H54 (cell line): ENCODE measurements at regions not wholly inside any gene's neighbourhood (a gene's known extent, or its start where the extent isn't known, plus 50 kb on each side); places are given as distances from the start of the nearest gene placed in this dataset.
A peak's percentile ranks its signal among the peaks of the same experiment; 100 is the strongest.

Source experiments
- DNase-seq: peaks from one replicate; pipeline ENCODE4 v3.0.0; 2011; ENCODE audit warnings: low spot score, mixed read lengths; ENCODE audit not compliant: insufficient read length
- FAIRE-seq: peaks from 3 replicates; lab custom pipeline; 2011; peaks lifted over from hg19 to GRCh38; lab: Jason Lieb, UNC
- POLR2A ChIP-seq: IDR thresholded peaks from 2 replicates; pipeline ENCODE4 v1.6.1; 2011; ENCODE audit warnings: low read depth, mild to moderate bottlenecking, low read length

- FAIRE-seq (no peak), DNase-seq (no peak)
- TF ChIP-seq POLR2A: no peak
These were observed 258.2 kb upstream of the GLI3 start for GRCh38 chr7:42495256-42495655.

GRCh38 chr7:42494736-42495135 is 257.7 kb upstream of the GLI3 start:
- no peak for TF ChIP-seq POLR2A
- no peak for FAIRE-seq
- no peak for DNase-seq

- no peak for FAIRE-seq
- no peak for DNase-seq
- no peak for TF ChIP-seq POLR2A
These were observed 257.2 kb upstream of the GLI3 start for GRCh38 chr7:42494199-42494710.

DNA sequence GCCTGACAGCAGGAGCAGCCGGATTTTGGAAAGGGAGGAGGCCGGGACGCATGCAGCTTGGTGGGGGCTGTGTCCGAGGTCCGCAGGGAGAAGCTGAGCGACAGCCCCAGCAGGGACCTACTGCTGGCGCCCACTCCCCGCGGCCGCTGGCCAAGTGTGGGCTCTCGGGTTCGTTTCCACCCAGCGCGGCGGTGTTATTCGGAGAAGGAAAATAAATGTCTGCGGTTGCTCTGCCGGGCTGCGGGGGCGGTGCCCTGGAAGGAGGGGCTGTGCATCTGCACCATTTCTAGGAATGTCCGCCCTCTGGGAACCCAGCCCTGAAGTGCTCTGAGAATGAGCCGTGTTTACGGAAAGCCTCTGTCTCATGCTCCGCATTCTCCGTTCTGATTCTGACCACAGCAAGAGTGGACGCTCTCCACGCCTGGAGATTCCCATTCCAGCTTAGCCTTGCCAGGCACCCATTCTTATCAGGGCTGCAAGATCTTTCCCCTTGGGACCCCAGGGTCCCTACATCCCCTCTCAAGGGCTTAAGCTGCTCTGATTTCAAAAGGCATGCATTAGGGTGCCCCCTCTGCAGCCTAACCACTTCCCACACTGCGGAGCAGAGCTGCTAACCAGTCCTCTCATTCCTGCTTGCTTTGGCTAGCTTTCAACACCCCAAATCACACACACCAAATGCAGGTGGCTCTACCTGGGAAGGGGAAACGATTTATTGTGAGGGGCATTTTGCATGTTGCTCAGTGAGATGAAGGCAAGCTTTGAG is 256.6 kb upstream of the GLI3 start:
- no peak for TF ChIP-seq POLR2A
- DNase-seq: peak; percentile 67
- FAIRE-seq: peak; percentile 79

DNA sequence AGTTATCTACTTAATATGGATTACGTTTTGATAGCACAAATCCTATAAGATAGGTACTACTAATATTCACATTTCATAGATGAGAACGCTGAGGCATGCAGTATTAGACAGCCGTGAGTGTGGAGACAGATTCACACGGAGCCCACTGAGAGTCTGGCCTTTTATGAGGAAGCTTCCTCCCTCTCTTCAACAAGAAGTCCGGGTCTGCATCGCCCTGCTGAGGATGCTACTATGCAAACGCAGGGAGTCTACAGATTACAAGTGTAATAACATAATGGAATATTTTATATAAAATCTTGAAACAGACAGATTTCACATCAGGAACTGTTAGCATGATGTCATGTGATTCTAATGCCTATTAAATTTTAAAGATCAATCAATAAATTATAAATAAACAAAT is 255.9 kb upstream of the GLI3 start:
- FAIRE-seq: no peak
- no peak for TF ChIP-seq POLR2A
- no peak for DNase-seq

- FAIRE-seq (no peak), DNase-seq (no peak)
- no peak for TF ChIP-seq POLR2A
These were observed 254.1 kb upstream of the GLI3 start for GRCh38 chr7:42491106-42491505.

- no peak for DNase-seq
- TF ChIP-seq POLR2A: no peak
- FAIRE-seq: no peak
These were observed 252.3 kb upstream of the GLI3 start for GRCh38 chr7:42489299-42489698.

DNA sequence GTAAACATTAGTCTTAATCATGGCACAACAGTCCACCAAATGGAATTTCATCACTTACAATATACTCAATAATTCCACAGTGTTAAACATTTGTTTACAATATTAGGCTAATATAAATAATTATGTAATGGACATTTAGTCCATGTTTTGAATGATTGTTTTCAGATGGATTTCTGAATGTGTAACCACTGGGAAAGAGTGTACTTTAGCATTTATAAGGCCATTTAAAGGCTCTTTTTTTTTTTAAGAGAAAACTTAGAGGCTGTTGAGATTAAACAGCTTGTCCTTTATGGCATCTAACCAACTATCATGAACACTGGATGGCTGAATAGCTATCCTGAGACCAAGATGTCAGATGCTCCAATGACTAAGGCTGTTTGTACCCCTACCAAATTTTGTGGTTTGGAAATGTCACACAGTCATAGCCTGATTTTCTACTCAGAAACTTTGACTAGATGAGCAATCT is 248.3 kb upstream of the GLI3 start:
- FAIRE-seq (no peak), DNase-seq (no peak)
- TF ChIP-seq POLR2A: no peak

DNA sequence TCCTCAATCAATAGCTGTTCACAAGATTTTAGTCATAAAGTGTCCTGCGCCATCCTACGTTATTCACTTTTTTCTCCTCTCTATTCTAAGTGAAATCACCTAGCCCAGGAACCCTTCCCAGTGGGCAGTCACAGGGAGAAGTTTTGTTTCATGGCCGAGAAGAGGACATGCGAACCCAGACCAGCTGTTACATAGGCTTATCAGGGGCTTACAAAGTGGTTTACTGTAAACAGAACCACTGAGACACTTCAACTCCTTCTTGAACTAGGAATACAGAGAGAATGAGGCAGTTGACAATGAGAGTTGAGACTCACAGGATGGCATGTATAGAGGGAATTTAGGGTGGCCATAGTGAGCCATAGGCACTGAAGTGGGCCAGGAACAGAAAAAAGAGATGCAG is 246.9 kb upstream of the GLI3 start:
- FAIRE-seq (no peak), DNase-seq (no peak)
- TF ChIP-seq POLR2A: no peak

- TF ChIP-seq POLR2A: no peak
- DNase-seq (no peak), FAIRE-seq (no peak)
These were observed 243.0 kb upstream of the GLI3 start for GRCh38 chr7:42479816-42480633.

- no peak for DNase-seq
- no peak for FAIRE-seq
- no peak for TF ChIP-seq POLR2A
These were observed 242.4 kb upstream of the GLI3 start for GRCh38 chr7:42479452-42479815.

GRCh38 chr7:42478717-42479116 is 241.7 kb upstream of the GLI3 start:
- DNase-seq (no peak), FAIRE-seq (no peak)

GRCh38 chr7:42476255-42476654 is 239.2 kb upstream of the GLI3 start:
- TF ChIP-seq POLR2A: no peak
- no peak for DNase-seq
- FAIRE-seq: no peak

More at GRCh38 chr7:42478717-42479116, 241.7 kb upstream of the GLI3 start:
- TF ChIP-seq POLR2A: no peak

DNA sequence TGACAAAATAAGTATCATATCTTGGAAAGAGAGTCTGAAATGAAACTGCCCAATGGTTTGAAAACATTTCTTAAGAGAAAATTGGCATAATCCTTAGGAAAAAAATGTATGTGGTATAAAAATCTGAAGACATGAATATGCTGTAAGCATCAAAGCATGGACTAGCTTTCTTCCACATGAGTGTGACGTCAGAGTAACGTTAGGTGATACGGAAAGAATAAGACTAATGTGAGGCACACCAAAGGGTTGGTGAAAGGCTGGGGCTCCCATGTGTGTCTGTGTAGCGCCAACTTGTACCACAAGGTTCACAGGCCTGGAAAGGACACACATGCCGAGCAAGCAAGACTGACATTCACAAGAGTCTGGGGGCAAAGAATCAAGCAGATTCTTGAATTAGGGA is 238.1 kb upstream of the GLI3 start:
- no peak for DNase-seq
- TF ChIP-seq POLR2A: no peak
- no peak for FAIRE-seq

DNA sequence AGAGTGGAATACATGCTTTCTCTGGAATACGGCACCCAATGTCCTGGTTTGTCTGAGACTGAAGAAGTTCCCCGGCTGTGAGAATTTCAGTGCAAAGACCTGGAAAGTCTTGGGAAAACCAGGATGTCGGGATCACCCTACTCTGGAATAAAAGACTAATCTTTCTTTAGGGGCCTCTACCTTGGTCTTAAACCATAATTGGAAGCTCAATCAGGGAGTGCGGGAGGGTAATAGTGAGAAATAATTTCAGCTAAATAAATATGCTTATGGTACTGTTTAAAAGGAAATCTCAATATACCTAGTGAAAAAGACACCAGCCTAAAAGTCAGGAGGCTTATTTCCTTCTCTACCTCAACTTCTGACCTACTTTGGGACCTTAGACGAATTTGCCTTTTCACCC is 236.1 kb upstream of the GLI3 start:
- no peak for DNase-seq
- no peak for TF ChIP-seq POLR2A
- FAIRE-seq: no peak
